ENCODE measurements at regions not wholly inside any gene's neighbourhood (a gene's known extent, or its start where the extent isn't known, plus 50 kb on each side); places are given as distances from the start of the nearest gene placed in this dataset.
A peak's percentile ranks its signal among the peaks of the same experiment; 100 is the strongest.
"Not testable (repeated sequence)": the region's sequence is repeated elsewhere in the genome, so short reads cannot be mapped to it uniquely, and the experiment has no call there.

GRCh38 chr6:62803094-62803493 is 408.2 kb upstream of the FKBP1C start:
- TF ChIP-seq CTCF (IDR thresholded peaks at IDR 0.05; ENCODE audit: borderline replicate concordance, extremely low read depth, insufficient read depth), result no peak
- Histone ChIP-seq H3K4me3 (ENCODE audit: low read length in 3 of 3) (no peak overlapping the region), H3K36me3 (ENCODE audit: control insufficient read depth in 2 of 3, insufficient read depth in 3 of 3, low read length in 3 of 3) (no peaks in the 10 kb centered on the region), H3K27ac (ENCODE audit: low read depth in 2 of 2, low read length in 2 of 2) (no peak overlapping the region), H3K9me3 (ENCODE audit: control insufficient read depth in 2 of 3, insufficient read depth in 1 of 3, low read length in 3 of 3) (no peaks in the 10 kb centered on the region), H3K27me3 (ENCODE audit: control insufficient read depth, insufficient read depth, low read length) (no peaks in the 10 kb centered on the region), H3K9ac (ENCODE audit: low read length in 3 of 3) (no peak overlapping the region), H3K4me1 (ENCODE audit: control insufficient read depth in 2 of 3, insufficient read depth in 2 of 3, low read depth in 1 of 3, low read length in 3 of 3) (no peaks in the 10 kb centered on the region)
- peak in 1 of 5 donors; percentile 45 for DNase-seq
- intact Hi-C loops (cut with DNase I), result no loop called here
- FAIRE-seq, result no peak

GRCh38 chr6:62797190-62797589 is 414.1 kb upstream of the FKBP1C start:
- Histone ChIP-seq H3K27me3 (ENCODE audit: control insufficient read depth, insufficient read depth, low read length) (no peaks in the 10 kb centered on the region), H3K36me3 (ENCODE audit: control insufficient read depth in 2 of 3, insufficient read depth in 3 of 3, low read length in 3 of 3) (no peaks in the 10 kb centered on the region), H3K9me3 (ENCODE audit: control insufficient read depth in 2 of 3, insufficient read depth in 1 of 3, low read length in 3 of 3) (no peaks in the 10 kb centered on the region), H3K4me1 (ENCODE audit: control insufficient read depth in 2 of 3, insufficient read depth in 2 of 3, low read depth in 1 of 3, low read length in 3 of 3) (no peaks in the 10 kb centered on the region), H3K9ac (ENCODE audit: low read length in 3 of 3) (no peak overlapping the region), H3K27ac (ENCODE audit: low read depth in 2 of 2, low read length in 2 of 2) (no peak overlapping the region), H3K4me3 (ENCODE audit: low read length in 3 of 3) (no peak overlapping the region)
- intact Hi-C loops (cut with DNase I), result no loop called here
- FAIRE-seq (no peak), DNase-seq (no peak)
- TF ChIP-seq CTCF (IDR thresholded peaks at IDR 0.05; ENCODE audit: borderline replicate concordance, extremely low read depth, insufficient read depth), result no peak

- Histone ChIP-seq H3K36me3 (ENCODE audit: control insufficient read depth in 2 of 3, insufficient read depth in 3 of 3, low read length in 3 of 3) (no peaks in the 10 kb centered on the region), H3K27me3 (ENCODE audit: control insufficient read depth, insufficient read depth, low read length) (no peaks in the 10 kb centered on the region), H3K9ac (ENCODE audit: low read length in 3 of 3) (no peak overlapping the region), H3K9me3 (ENCODE audit: control insufficient read depth in 2 of 3, insufficient read depth in 1 of 3, low read length in 3 of 3) (no peaks in the 10 kb centered on the region), H3K27ac (ENCODE audit: low read depth in 2 of 2, low read length in 2 of 2) (no peak overlapping the region), H3K4me1 (ENCODE audit: control insufficient read depth in 2 of 3, insufficient read depth in 2 of 3, low read depth in 1 of 3, low read length in 3 of 3) (no peaks in the 10 kb centered on the region), H3K4me3 (ENCODE audit: low read length in 3 of 3) (no peak overlapping the region)
- intact Hi-C loops (cut with DNase I), result no loop called here
- no peak for TF ChIP-seq CTCF (IDR thresholded peaks at IDR 0.05; ENCODE audit: borderline replicate concordance, extremely low read depth, insufficient read depth)
- DNase-seq (peak in 2 of 5 donors; percentile 5 to 7), FAIRE-seq (peak; percentile 29)
Observed at GRCh38 chr6:62775427-62776022, 435.7 kb upstream of the FKBP1C start.

- H3K4me3 ChIP-seq (ENCODE audit: low read length in 3 of 3); H3K27ac ChIP-seq (ENCODE audit: low read depth in 2 of 2, low read length in 2 of 2); FAIRE-seq; DNase-seq; H3K27me3 ChIP-seq (ENCODE audit: control insufficient read depth, insufficient read depth, low read length); H3K9me3 ChIP-seq (ENCODE audit: control insufficient read depth in 2 of 3, insufficient read depth in 1 of 3, low read length in 3 of 3); intact Hi-C loops (cut with DNase I); H3K36me3 ChIP-seq (ENCODE audit: control insufficient read depth in 2 of 3, insufficient read depth in 3 of 3, low read length in 3 of 3); H3K9ac ChIP-seq (ENCODE audit: low read length in 3 of 3); H3K4me1 ChIP-seq (ENCODE audit: control insufficient read depth in 2 of 3, insufficient read depth in 2 of 3, low read depth in 1 of 3, low read length in 3 of 3): not testable (repeated sequence)
Observed at GRCh38 chr6:62766174-62766573, 445.1 kb upstream of the FKBP1C start.
